ENCODE measurements at regions not wholly inside any gene's neighbourhood (a gene's known extent, or its start where the extent isn't known, plus 50 kb on each side); places are given as distances from the start of the nearest gene placed in this dataset.

GRCh38 chr2:15881676-15882075 is 58.7 kb upstream of the MYCN start:
- intact Hi-C loops (cut with DNase I; ENCODE audit: low total_unique reads) = no loop called here
- Histone ChIP-seq H3K27me3 (no peaks in the 10 kb centered on the region), H3K27ac (no peak overlapping the region), H3K4me1 (no peaks in the 10 kb centered on the region), H3K4me3 (no peak overlapping the region), H3K9me3 (no peaks in the 10 kb centered on the region), H3K36me3 (no peaks in the 10 kb centered on the region)
- no peak for DNase-seq
- TF ChIP-seq POLR2A (IDR thresholded peaks at IDR 0.05) = no peak
- TF ChIP-seq, protein P1, sequence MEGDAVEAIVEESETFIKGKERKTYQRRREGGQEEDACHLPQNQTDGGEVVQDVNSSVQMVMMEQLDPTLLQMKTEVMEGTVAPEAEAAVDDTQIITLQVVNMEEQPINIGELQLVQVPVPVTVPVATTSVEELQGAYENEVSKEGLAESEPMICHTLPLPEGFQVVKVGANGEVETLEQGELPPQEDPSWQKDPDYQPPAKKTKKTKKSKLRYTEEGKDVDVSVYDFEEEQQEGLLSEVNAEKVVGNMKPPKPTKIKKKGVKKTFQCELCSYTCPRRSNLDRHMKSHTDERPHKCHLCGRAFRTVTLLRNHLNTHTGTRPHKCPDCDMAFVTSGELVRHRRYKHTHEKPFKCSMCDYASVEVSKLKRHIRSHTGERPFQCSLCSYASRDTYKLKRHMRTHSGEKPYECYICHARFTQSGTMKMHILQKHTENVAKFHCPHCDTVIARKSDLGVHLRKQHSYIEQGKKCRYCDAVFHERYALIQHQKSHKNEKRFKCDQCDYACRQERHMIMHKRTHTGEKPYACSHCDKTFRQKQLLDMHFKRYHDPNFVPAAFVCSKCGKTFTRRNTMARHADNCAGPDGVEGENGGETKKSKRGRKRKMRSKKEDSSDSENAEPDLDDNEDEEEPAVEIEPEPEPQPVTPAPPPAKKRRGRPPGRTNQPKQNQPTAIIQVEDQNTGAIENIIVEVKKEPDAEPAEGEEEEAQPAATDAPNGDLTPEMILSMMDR (IDR thresholded peaks at IDR 0.05) = no peak

DNA sequence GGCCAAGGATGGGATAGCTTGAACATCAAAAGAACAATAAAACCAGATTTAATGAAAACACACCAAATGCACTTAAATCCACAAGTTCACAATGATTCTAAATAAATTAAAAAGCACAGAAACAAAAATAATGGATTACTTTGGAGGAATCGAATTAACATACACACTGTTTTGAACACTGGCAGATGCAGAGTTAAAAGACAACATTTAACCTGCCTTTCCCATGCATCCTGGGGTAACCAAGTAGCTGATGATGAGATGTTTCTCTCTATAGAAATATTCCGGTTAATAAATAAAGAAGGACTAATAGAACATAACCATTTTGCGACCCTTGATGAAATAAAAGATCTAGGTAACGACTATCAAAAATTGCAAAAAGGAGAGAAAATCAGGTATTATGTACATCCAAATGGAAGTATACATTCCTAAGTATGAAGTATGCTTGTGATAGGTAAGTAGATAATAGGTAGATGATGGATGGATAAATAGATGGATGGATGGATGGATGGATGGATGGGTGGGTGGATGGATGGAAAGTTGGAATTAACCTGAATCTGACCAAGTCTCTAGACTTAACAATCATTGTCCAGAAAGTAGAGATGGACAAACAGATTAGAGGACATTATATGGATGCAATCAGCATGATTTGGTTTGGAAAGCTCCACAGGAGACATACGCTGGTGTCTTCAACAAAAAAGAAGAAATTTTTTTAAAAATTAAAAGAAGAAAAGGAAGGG is 57.4 kb upstream of the MYCN start:
- no peak for TF ChIP-seq POLR2A (IDR thresholded peaks at IDR 0.05)
- TF ChIP-seq, protein P1 (IDR thresholded peaks at IDR 0.05) = no peak
- no peaks in the 10 kb centered on the region for H3K27me3 ChIP-seq
- H3K9me3 ChIP-seq = no peaks in the 10 kb centered on the region
- DNase-seq = no peak
- H3K36me3 ChIP-seq = no peaks in the 10 kb centered on the region
- intact Hi-C loops (cut with DNase I; ENCODE audit: low total_unique reads) = no loop called here
- no peak overlapping the region for H3K4me3 ChIP-seq
- H3K27ac ChIP-seq = no peak overlapping the region
- no peaks in the 10 kb centered on the region for H3K4me1 ChIP-seq

GRCh38 chr2:15883684-15884083 is 56.7 kb upstream of the MYCN start:
- H3K4me3 ChIP-seq = no peak overlapping the region
- no peaks in the 10 kb centered on the region for H3K4me1 ChIP-seq
- TF ChIP-seq, protein P1 (IDR thresholded peaks at IDR 0.05) = no peak
- TF ChIP-seq POLR2A (IDR thresholded peaks at IDR 0.05) = no peak
- H3K27me3 ChIP-seq = no peaks in the 10 kb centered on the region
- intact Hi-C loops (cut with DNase I; ENCODE audit: low total_unique reads) = no loop called here
- H3K9me3 ChIP-seq = no peaks in the 10 kb centered on the region
- no peak overlapping the region for H3K27ac ChIP-seq
- DNase-seq = no peak
- no peaks in the 10 kb centered on the region for H3K36me3 ChIP-seq

DNA sequence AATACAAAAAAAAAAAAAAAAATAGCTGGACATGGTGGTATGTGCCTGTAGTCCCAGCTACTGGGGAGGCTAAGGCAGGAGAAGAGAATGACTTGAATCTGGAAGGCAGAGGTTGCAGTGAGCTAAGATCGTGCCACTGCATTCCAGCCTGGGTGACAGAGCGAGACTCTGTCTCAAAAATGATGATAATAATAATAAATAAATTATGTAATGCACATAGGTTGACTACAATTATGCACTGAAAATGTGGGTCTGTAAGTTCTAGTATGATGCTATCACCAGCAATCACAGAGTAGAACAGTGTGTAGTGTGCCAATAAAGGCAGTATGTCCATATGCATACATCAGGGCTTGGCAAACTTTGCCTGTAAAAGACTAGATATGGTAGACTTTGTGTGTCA is 55.6 kb upstream of the MYCN start:
- TF ChIP-seq, protein P1 (IDR thresholded peaks at IDR 0.05) = no peak
- no peaks in the 10 kb centered on the region for H3K9me3 ChIP-seq
- no peak for DNase-seq
- H3K27ac ChIP-seq = no peak overlapping the region
- H3K27me3 ChIP-seq = no peaks in the 10 kb centered on the region
- H3K36me3 ChIP-seq = no peaks in the 10 kb centered on the region
- intact Hi-C loops (cut with DNase I; ENCODE audit: low total_unique reads) = no loop called here
- H3K4me3 ChIP-seq = no peak overlapping the region
- no peaks in the 10 kb centered on the region for H3K4me1 ChIP-seq

GRCh38 chr2:15886231-15886630 is 54.1 kb upstream of the MYCN start:
- intact Hi-C loops (cut with DNase I; ENCODE audit: low total_unique reads) = no loop called here
- TF ChIP-seq, protein P1 (IDR thresholded peaks at IDR 0.05) = no peak
- TF ChIP-seq POLR2A (IDR thresholded peaks at IDR 0.05) = no peak
- no peak for DNase-seq
- no peak overlapping the region for H3K4me3 ChIP-seq
- H3K9me3 ChIP-seq = no peaks in the 10 kb centered on the region
- no peak overlapping the region for H3K27ac ChIP-seq
- H3K27me3 ChIP-seq = no peaks in the 10 kb centered on the region
- H3K36me3 ChIP-seq = no peaks in the 10 kb centered on the region
- H3K4me1 ChIP-seq = no peaks in the 10 kb centered on the region

Data from uterus (tissue), 3 donors.